PC-3 (cell line): ENCODE measurements at regions not wholly inside any gene's neighbourhood (a gene's known extent, or its start where the extent isn't known, plus 50 kb on each side); places are given as distances from the start of the nearest gene placed in this dataset.
"Not testable (repeated sequence)": the region's sequence is repeated elsewhere in the genome, so short reads cannot be mapped to it uniquely, and the experiment has no call there.

Experiments used
- ATAC-seq: fragments of 200-7000 bp; cut with Tn5 transposase; 2 replicates; pipeline ENCODE4 v1.9.1; 2020; ENCODE audit warnings: mild to moderate bottlenecking, moderate library complexity
- BruUV-seq: library from RNA; stranded (reverse); fragments of 400-500 nt; replicated peaks from 2 replicates; lab custom pipeline; 2021; lab: Mats Ljungman, UMichigan
- CTCF ChIA-PET: fragments of 300-600 bp; sonication (Branson Sonifier 250); formaldehyde crosslinking; loops from one replicate; lab custom pipeline; 2022; ENCODE audit warnings: antibody characterized with exemption; lab: Charles Lee
- POLR2A ChIA-PET: fragments of 300-600 bp; sonication (Branson Sonifier 250); formaldehyde crosslinking; loops from one replicate; lab custom pipeline; 2022; ENCODE audit warnings: antibody characterized with exemption; ENCODE audit not compliant: unreplicated experiment; lab: Charles Lee
- DNase-seq: peaks from one replicate; pipeline ENCODE4 v3.0.0-alpha.2; 2015
- H2AFZ ChIP-seq: fragments of 300-600 bp; sonication (generic); 2 replicates; pipeline ENCODE4 v1.6.0; 2016; ENCODE audit warnings: antibody characterized with exemption, low read length
- H3F3A ChIP-seq: fragments of 300-600 bp; sonication (generic); one replicate; pipeline ENCODE4 v1.6.0; 2017; ENCODE audit warnings: antibody characterized with exemption, low read length, control low read depth, mild to moderate bottlenecking; ENCODE audit not compliant: unreplicated experiment
- H3K27ac ChIP-seq: fragments of 300-600 bp; sonication (generic); 2 replicates; pipeline ENCODE4 v1.5.1; 2016; ENCODE audit warnings: mild to moderate bottlenecking, low read length
- H3K27me3 ChIP-seq: fragments of 300-600 bp; sonication (generic); 2 replicates; pipeline ENCODE4 v1.6.1; 2016; ENCODE audit warnings: low read length, mixed read lengths
- H3K36me3 ChIP-seq: fragments of 300-600 bp; sonication (generic); 2 replicates; pipeline ENCODE4 v1.6.1; 2016; ENCODE audit warnings: low read depth, mixed run types, low read length, mixed read lengths
- H3K4me1 ChIP-seq: fragments of 300-600 bp; sonication (generic); 2 replicates; pipeline ENCODE4 v1.5.1; 2016; ENCODE audit warnings: low read length; ENCODE audit not compliant: insufficient read depth
- H3K4me2 ChIP-seq: fragments of 300-600 bp; sonication (generic); 2 replicates; pipeline ENCODE4 v1.6.0; 2016; ENCODE audit warnings: low read length
- H3K4me3 ChIP-seq: fragments of 300-600 bp; sonication (generic); 2 replicates; pipeline ENCODE4 v1.5.1; 2016; ENCODE audit warnings: mild to moderate bottlenecking, low read length, mixed read lengths
- H3K79me2 ChIP-seq: fragments of 300-600 bp; sonication (generic); 2 replicates; pipeline ENCODE4 v1.6.1; 2017; ENCODE audit warnings: low read length, mixed read lengths
- H3K9ac ChIP-seq: fragments of 300-600 bp; sonication (generic); 2 replicates; pipeline ENCODE4 v1.6.0; 2016; ENCODE audit warnings: mild to moderate bottlenecking, low read length
- H3K9me2 ChIP-seq: fragments of 300-600 bp; sonication (generic); replicated peaks from 2 replicates; pipeline ENCODE4 v1.6.1; 2016; ENCODE audit warnings: mixed run types, low read length, mixed read lengths
- H3K9me3 ChIP-seq: fragments of 300-600 bp; sonication (generic); 2 replicates; pipeline ENCODE4 v1.6.1; 2016; ENCODE audit warnings: low read length, mixed read lengths
- H4K20me1 ChIP-seq: fragments of 300-600 bp; sonication (generic); 2 replicates; pipeline ENCODE4 v1.6.1; 2016; ENCODE audit warnings: low read length, mixed read lengths
- CTCF ChIP-seq: fragments of 300-600 bp; sonication (generic); conservative IDR thresholded peaks from 2 replicates; pipeline ENCODE4 v1.5.1; 2017; ENCODE audit warnings: antibody characterized with exemption, low read depth, mild to moderate bottlenecking, low read length
- EZH2 ChIP-seq: fragments of 300-600 bp; sonication (generic); IDR thresholded peaks from one replicate; pipeline ENCODE4 v1.6.1; 2017; ENCODE audit warnings: antibody characterized with exemption, mild to moderate bottlenecking, low read length; ENCODE audit not compliant: unreplicated experiment
- EZH2phosphoT487 ChIP-seq: fragments of 300-600 bp; sonication (generic); IDR thresholded peaks from 2 replicates; pipeline ENCODE4 v1.6.1; 2018; ENCODE audit warnings: mild to moderate bottlenecking, antibody characterized with exemption, low read length, borderline replicate concordance
- intact Hi-C: fragments of 100-400 bp; cut with micrococcal nuclease; formaldehyde crosslinking; loops from 2 replicates; pipeline ENCODE4 v1.9.0; 2023

GRCh38 chr4:107432451-107432850 is 287.6 kb downstream of the PAPSS1 start:
- no peaks in the 10 kb centered on the region for H3K36me3 ChIP-seq
- no peaks in the 10 kb centered on the region for H3K27me3 ChIP-seq
- no peaks in the 10 kb centered on the region for H3K9me2 ChIP-seq
- H3K79me2 ChIP-seq = no peaks in the 10 kb centered on the region
- H3K9me3 ChIP-seq = no peaks in the 10 kb centered on the region
- H3K27ac ChIP-seq = no peak overlapping the region
- no peaks in the 10 kb centered on the region for H4K20me1 ChIP-seq
- CTCF ChIA-PET = no interaction called here
- TF ChIP-seq EZH2phosphoT487 (no peak), CTCF (no peak), EZH2 (no peak)
- H2AFZ ChIP-seq = no peak overlapping the region
- intact Hi-C loops = no loop called here
- no peaks in the 10 kb centered on the region for H3K4me1 ChIP-seq
- no peak for DNase-seq
- no TSS peak for BruUV-seq
- POLR2A ChIA-PET = no interaction called here
- ATAC-seq = no peak
- no peak overlapping the region for H3K4me3 ChIP-seq
- H3F3A ChIP-seq = no peaks in the 10 kb centered on the region
- H3K4me2 ChIP-seq = no peak overlapping the region
- no peak overlapping the region for H3K9ac ChIP-seq

- DNase-seq (no peak), ATAC-seq (no peak)
- Histone ChIP-seq H3K9ac (no peak overlapping the region), H3K9me3 (no peaks in the 10 kb centered on the region), H3K9me2 (no peaks in the 10 kb centered on the region), H3K79me2 (no peaks in the 10 kb centered on the region), H4K20me1 (no peaks in the 10 kb centered on the region), H2AFZ (no peak overlapping the region), H3K4me2 (no peak overlapping the region), H3F3A (no peaks in the 10 kb centered on the region), H3K27me3 (no peaks in the 10 kb centered on the region), H3K27ac (no peak overlapping the region), H3K36me3 (no peaks in the 10 kb centered on the region), H3K4me1 (no peaks in the 10 kb centered on the region), H3K4me3 (no peak overlapping the region)
- CTCF ChIA-PET = no interaction called here
- POLR2A ChIA-PET = no interaction called here
- no peak for TF ChIP-seq CTCF
- no peak for TF ChIP-seq EZH2phosphoT487
- TF ChIP-seq EZH2 = no peak
- BruUV-seq = no TSS peak
- intact Hi-C loops = no loop called here
These were observed 296.2 kb downstream of the PAPSS1 start for GRCh38 chr4:107423677-107424405.

GRCh38 chr4:107419536-107419935 is 300.5 kb downstream of the PAPSS1 start:
- H3K9ac ChIP-seq, H3K27me3 ChIP-seq, H3F3A ChIP-seq, H3K79me2 ChIP-seq, H3K9me3 ChIP-seq, CTCF ChIA-PET, H2AFZ ChIP-seq, H3K4me2 ChIP-seq, H3K36me3 ChIP-seq, H3K27ac ChIP-seq, H4K20me1 ChIP-seq, H3K9me2 ChIP-seq, BruUV-seq, H3K4me3 ChIP-seq, ATAC-seq, H3K4me1 ChIP-seq, intact Hi-C loops, POLR2A ChIA-PET: not testable (repeated sequence)
- peak; percentile 53 for DNase-seq
